Heart left ventricle (tissue), 16 donors: ENCODE measurements at regions not wholly inside any gene's neighbourhood (a gene's known extent, or its start where the extent isn't known, plus 50 kb on each side); places are given as distances from the start of the nearest gene placed in this dataset.
A peak's percentile ranks its signal among the peaks of the same experiment; 100 is the strongest.

Experiments
- ATAC-seq, 4 donors: fragments of 200-7000 bp; cut with Tn5 transposase; one replicate each; pipeline ENCODE4 v1.9.1; 2020 to 2022; ENCODE audit warnings: moderate library complexity in 4 of 4, mild to moderate bottlenecking in 3 of 4, moderate number of reproducible peaks in 1 of 4
- DNase-seq, 5 donors: peaks; one replicate each; pipeline ENCODE4 v3.0.0-alpha.2; 2020
- H3K27ac ChIP-seq, 12 donors: fragments of 200-600 bp; sonication (generic) in 4 of 12; one replicate each; pipeline versions ENCODE4 v1.5.0 to v1.8.0; 2016 to 2022; ENCODE audit warnings: mild to moderate bottlenecking in 2 of 12
- H3K27me3 ChIP-seq, 9 donors: fragments of 200-600 bp; sonication (generic) in 2 of 9; one replicate each; pipeline versions ENCODE4 v1.5.1 to v1.8.0; 2016 to 2022; ENCODE audit warnings: mild to moderate bottlenecking in 3 of 9
- H3K36me3 ChIP-seq, 9 donors: fragments of 200-600 bp; sonication (generic) in 2 of 9; one replicate each; pipeline versions ENCODE4 v1.5.0 to v1.8.0; 2018 to 2022; ENCODE audit warnings: mild to moderate bottlenecking in 2 of 9
- H3K4me1 ChIP-seq, 12 donors: fragments of 200-600 bp; sonication (generic) in 4 of 12; one replicate each; pipeline versions ENCODE4 v1.5.0 to v1.8.0; 2016 to 2022; ENCODE audit warnings: mild to moderate bottlenecking in 3 of 12
- H3K4me3 ChIP-seq, 12 donors: fragments of 200-600 bp; sonication (generic) in 4 of 12; one replicate each; pipeline versions ENCODE4 v1.5.0 to v1.8.0; 2017 to 2022; ENCODE audit warnings: mild to moderate bottlenecking in 9 of 12, moderate library complexity in 4 of 12
- H3K9me3 ChIP-seq, 12 donors: fragments of 200-600 bp; sonication (generic) in 4 of 12; one replicate each; pipeline versions ENCODE4 v1.5.0 to v1.8.0; 2016 to 2022; ENCODE audit warnings: mild to moderate bottlenecking in 1 of 12
- POLR2A ChIP-seq, 2 donors: fragments of 450-650 bp; IDR thresholded peaks; one replicate each; pipeline ENCODE4 v1.6.1; 2017; ENCODE audit warnings: antibody characterized with exemption in 2 of 2, mild to moderate bottlenecking in 2 of 2, moderate library complexity in 2 of 2
- WGBS, 4 donors: extraction: QIAGEN DNeasy Blood & Tissue Kit in 2 of 4; methylation state at CpG; one replicate each; pipeline versions ENCODE4 v1.1.5 to v1.1.7; 2013 to 2018; 5-methylcytosine and 5-hydroxymethylcytosine counted together
- intact Hi-C, 10 donors: fragments of 100-400 bp; cut with DNase I; formaldehyde crosslinking; loops; one replicate each; pipeline versions ENCODE4 v1.11.1 to v1.14.2; 2022
- TF ChIP-seq, protein P1 (sequence below), 12 donors: fragments of 200-600 bp; sonication (generic) in 4 of 12; IDR thresholded peaks; one replicate each; pipeline versions ENCODE4 v1.5.0 to v1.8.0; 2018 to 2022; ENCODE audit warnings: antibody characterized with exemption in 12 of 12, mild to moderate bottlenecking in 5 of 12
- donor health status: ischemic (EF 13 %, LVEDD 7.1; RV severe dilation, severe dysfunction).
- donor health status: healthy with polysubstance abuse.
- donor health status: DM: no; HTN: yes; CAD: no.
- donor health status: DM: no; HTN: no; CAD: no.
- donor health status: ischemic (EF 25% LVEDD 6.9; RV normal size, moderate dysfunction).
- donor health status: ischemic (EF 25% LVEDD 5.7; RV mildly dilated, moderate dysfunction).
- donor health status: healthy.
- donor health status: DM: yes; HTN: yes; CAD: no.
- donor health status: ischemic (EF 35%, LVEDD 5.7; RV mildly dilated, moderate dysfunction).
- donor health status: nonischemic (EF 11% LVEDD 7.7; RV severe dilation, severe dysfunction).
- donor health status: DM: yes; HTN: yes; CAD: no.
- donor health status: PGD.
- donor health status: ischemic (EF 29% LVEDD 5.4; RV normal size, mild dysfunction).
- donor health status: nonischemic (EF 23%, LVEDD 6.1; RV moderate dilation, normal function).

DNA sequence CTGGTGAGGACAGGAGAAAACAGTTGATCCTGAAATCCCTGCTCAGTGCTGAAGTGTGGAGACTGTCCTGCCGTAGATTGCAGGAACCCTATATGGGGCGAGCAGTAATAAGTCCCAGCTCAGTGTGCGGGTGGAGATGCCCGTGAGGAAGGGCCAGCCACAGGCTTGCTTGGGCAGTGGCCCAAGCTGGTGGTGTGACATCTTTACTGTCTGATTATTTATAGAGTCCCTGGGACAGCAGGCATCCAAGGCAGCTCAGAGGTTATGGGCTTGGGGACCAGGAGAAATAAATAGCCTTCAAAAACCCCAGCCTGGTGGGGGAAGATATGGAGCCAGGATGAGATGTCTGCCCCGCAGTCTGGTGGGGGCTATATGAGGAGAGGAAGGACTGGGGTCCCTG is 170.7 kb upstream of the POU3F1 start:
- TF ChIP-seq POLR2A (IDR thresholded peaks at IDR 0.05), result no peak
- TF ChIP-seq, protein P1, sequence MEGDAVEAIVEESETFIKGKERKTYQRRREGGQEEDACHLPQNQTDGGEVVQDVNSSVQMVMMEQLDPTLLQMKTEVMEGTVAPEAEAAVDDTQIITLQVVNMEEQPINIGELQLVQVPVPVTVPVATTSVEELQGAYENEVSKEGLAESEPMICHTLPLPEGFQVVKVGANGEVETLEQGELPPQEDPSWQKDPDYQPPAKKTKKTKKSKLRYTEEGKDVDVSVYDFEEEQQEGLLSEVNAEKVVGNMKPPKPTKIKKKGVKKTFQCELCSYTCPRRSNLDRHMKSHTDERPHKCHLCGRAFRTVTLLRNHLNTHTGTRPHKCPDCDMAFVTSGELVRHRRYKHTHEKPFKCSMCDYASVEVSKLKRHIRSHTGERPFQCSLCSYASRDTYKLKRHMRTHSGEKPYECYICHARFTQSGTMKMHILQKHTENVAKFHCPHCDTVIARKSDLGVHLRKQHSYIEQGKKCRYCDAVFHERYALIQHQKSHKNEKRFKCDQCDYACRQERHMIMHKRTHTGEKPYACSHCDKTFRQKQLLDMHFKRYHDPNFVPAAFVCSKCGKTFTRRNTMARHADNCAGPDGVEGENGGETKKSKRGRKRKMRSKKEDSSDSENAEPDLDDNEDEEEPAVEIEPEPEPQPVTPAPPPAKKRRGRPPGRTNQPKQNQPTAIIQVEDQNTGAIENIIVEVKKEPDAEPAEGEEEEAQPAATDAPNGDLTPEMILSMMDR (IDR thresholded peaks at IDR 0.05), result no peak
- 43 to 75% (median 61%) methylated on average over 5 of the region's 5 CpGs for WGBS, 4 donors
- peaks cover 0 to 24% (median 6%) of the 10 kb centered on the region in 9 donors for H3K27me3 ChIP-seq
- H3K9me3 ChIP-seq, result no peaks in the 10 kb centered on the region
- no peak overlapping the region for H3K27ac ChIP-seq
- intact Hi-C loops, result no loop called here
- no peaks in the 10 kb centered on the region for H3K36me3 ChIP-seq
- no peak overlapping the region for H3K4me3 ChIP-seq
- DNase-seq (peak in 1 of 5 donors; percentile 55), ATAC-seq (peak in 3 of 4 donors; percentile 67 to 88 (median 77))
- H3K4me1 ChIP-seq, result peaks cover 0 to 8% (median 0%) of the 10 kb centered on the region in 12 donors

DNA sequence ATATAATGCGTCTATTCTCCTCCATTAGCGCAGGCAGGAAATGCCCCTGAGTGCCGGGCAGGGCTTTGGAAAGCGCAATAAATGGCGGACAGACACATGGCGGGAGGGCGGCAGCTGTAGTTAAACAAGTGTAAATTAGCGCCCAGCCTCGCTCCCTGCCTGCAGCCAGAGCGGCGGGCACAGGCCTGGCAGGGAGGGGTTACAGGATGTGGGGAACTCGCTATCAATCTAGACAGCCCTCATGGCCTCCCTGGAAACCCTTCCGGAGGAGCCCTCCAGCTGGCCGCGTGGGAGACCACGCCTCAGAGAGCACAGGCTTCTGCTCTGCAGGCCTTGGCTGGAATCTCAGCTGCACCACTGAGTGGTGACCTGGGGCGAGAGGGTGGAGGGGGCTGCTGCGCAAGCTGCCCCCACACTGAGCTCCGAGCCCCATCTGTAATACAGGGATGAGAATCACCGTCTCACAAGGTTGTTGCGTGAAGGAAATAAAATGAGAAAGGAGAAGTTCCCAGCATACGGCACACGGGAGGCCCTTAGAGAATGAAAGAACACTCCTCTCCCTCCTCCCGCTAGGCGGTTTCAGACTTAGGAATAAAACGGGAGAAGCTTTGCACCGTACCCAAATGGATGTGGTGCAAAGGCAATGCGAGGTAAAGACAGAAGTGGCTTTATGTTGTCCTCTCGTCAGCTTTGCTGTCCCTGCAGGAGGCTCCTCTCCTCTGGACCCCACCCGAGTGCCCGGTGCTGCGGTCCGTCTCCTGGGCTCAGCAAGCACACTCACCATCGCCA is 167.2 kb upstream of the POU3F1 start:
- DNase-seq (no peak), ATAC-seq (peak in 1 of 4 donors; percentile 41)
- 52 to 64% (median 58%) methylated on average over 28 to 34 of the region's 34 CpGs for WGBS, 4 donors
- Histone ChIP-seq H3K27me3 (peaks cover 0 to 24% (median 6%) of the 10 kb centered on the region in 9 donors), H3K9me3 (no peaks in the 10 kb centered on the region), H3K4me3 (peak overlapping the region in 1 of 12 donors; percentile 23), H3K36me3 (no peaks in the 10 kb centered on the region), H3K4me1 (peaks cover 0 to 8% (median 0%) of the 10 kb centered on the region in 12 donors), H3K27ac (no peak overlapping the region)
- intact Hi-C loops, result no loop called here
- TF ChIP-seq, protein P1 (IDR thresholded peaks at IDR 0.05), result no peak
- no peak for TF ChIP-seq POLR2A (IDR thresholded peaks at IDR 0.05)

DNA sequence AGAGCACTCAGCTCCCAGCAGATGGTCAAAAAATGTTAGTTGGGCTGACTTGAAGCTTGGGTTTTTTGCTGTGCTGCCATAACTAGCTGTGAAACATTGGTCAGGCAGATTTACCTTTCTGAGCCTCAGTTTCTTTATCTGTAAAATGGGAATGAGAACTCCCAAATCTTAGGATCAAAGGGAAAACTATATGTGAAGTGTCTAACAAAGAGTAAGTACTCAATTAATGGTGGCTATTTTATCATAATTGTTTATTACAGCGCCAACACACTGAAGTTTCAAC is 164.2 kb upstream of the POU3F1 start:
- Histone ChIP-seq H3K9me3 (no peaks in the 10 kb centered on the region), H3K27me3 (peaks cover 0 to 18% (median 6%) of the 10 kb centered on the region in 9 donors), H3K4me3 (no peak overlapping the region), H3K4me1 (peaks cover 0 to 6% (median 0%) of the 10 kb centered on the region in 12 donors), H3K36me3 (no peaks in the 10 kb centered on the region), H3K27ac (no peak overlapping the region)
- no peak for TF ChIP-seq POLR2A (IDR thresholded peaks at IDR 0.05)
- TF ChIP-seq, protein P1 (IDR thresholded peaks at IDR 0.05), result no peak
- no peak for ATAC-seq
- 92 to 100% (median 97%) methylated on average over 1 of the region's 1 CpG for WGBS, 4 donors
- DNase-seq, result no peak
- intact Hi-C loops, result no loop called here

DNA sequence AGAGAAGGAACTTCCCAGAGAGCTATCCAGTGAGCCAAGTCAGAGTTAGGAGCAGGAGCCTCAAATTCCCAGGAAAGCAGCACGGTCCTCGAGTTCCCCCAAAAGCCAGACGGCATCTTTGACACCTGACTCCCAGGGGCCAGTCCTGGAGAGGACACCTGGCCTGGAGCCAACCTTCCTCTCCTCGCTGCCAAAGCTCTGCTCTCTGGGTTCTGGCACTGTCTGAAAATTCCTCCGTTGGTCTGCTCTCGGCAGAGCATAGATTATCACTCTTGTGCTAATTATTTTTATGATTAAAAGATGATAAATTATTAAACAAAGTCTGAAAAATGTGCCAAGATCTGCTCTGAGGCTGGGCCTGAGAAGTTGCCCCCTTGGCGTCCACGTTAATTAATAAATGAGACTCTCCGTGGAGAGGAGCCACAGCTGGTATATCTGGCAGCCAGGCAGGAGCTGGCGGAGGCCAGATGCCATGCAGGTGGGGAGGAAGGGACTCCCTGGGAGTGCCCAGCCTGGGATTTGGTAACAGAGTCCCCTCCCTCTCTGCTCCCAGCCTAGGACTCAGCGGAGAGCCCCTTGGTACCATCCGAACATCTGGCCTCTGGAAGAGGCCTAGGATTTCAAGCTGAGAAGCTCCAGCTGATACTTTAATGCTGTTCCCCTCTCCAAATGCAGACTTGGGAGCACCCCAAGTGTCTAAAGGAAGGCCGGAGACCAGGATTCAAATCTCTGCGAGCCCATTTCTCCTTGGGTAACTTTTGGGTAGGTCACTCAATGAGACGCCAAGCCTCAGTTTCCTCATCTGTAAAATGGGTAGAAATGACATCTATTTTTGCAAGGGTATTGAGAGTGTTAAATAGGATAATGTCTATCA is 163.7 kb upstream of the POU3F1 start:
- WGBS, 4 donors, result 41 to 55% (median 45%) methylated on average over 14 to 15 of the region's 15 CpGs
- intact Hi-C loops, result no loop called here
- TF ChIP-seq, protein P1 (IDR thresholded peaks at IDR 0.05), result no peak
- no peak for TF ChIP-seq POLR2A (IDR thresholded peaks at IDR 0.05)
- Histone ChIP-seq H3K36me3 (no peaks in the 10 kb centered on the region), H3K4me1 (peaks cover 0 to 6% (median 0%) of the 10 kb centered on the region in 12 donors), H3K9me3 (no peaks in the 10 kb centered on the region), H3K27me3 (peaks cover 0 to 18% (median 6%) of the 10 kb centered on the region in 9 donors), H3K27ac (no peak overlapping the region), H3K4me3 (no peak overlapping the region)
- ATAC-seq (peak in 2 of 4 donors; percentile 63 to 69), DNase-seq (peak in 3 of 5 donors; percentile 26 to 56 (median 27))
